OCI-M2 (cell line): ENCODE measurements at regions not wholly inside any gene's neighbourhood (a gene's known extent, or its start where the extent isn't known, plus 50 kb on each side); places are given as distances from the start of the nearest gene placed in this dataset.
"Not testable (repeated sequence)": the region's sequence is repeated elsewhere in the genome, so short reads cannot be mapped to it uniquely, and the experiment has no call there.

Experiments used
- DNase-seq: peaks from one replicate; lab custom pipeline; 2025; ENCODE audit not compliant: unreplicated experiment; lab: John Stamatoyannopoulos, UW

DNA sequence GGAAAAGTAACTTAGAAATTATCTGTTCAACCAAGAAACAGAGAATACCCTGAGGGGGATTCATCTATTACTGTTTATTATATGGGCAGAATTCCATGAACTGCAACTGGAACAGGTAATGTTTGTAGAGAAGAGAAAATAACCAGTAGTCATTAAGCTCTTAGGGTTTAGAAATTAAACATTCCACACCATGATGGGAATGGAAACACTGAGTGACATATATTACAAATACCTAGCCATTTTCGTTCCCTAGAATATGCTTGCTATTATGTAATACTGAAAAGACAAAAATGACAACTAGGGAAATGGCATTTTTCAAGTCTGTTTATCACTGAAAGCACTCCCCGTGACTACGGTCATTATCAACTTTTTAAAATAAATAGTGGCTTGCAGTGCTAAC is 1007.4 kb downstream of the GATA3 start:
- DNase-seq, result no peak

GRCh38 chr10:9066152-9066551 is 1011.7 kb downstream of the GATA3 start:
- no peak for DNase-seq

DNA sequence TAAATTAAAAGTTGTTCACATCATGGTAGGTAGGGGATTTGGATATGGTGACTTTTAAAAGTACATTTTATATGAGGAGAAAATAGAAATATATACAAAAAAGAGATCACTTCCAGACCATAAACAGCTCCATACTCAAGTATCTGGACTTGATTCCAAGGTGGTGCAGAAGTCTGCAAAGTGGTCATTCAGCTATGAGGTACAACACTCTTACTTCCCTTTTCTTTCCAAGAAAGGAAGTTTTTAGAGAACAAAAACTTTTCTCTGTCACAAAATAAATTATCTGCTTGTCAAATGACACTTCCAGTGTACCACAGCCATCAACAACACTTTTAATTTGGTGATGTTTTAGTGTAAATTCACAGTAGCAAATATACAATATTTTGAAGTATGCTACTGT is 1013.5 kb downstream of the GATA3 start:
- no peak for DNase-seq

- DNase-seq, result no peak
Measured at GRCh38 chr10:9069136-9069535, 1014.6 kb downstream of the GATA3 start.

GRCh38 chr10:9075420-9075819 is 1020.9 kb downstream of the GATA3 start:
- DNase-seq, result no peak

DNA sequence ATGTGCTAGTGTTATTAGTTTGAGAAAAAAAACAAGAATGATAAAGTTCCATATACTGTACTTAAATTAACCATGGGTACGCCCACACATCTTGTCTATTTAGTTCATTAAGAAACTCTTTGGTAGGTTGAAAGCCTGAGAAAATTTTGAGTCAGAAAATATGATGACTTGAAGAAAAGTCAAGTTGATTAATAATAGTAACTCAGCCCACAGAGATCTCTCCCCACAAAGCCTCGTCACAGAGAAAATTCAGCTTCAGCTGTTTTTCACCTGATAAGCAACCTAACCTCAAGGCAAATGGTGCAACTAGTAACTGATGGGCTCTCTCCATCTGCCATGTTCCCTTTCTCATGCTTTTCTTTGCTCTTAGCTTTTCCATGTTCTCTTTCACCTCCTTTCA is 1021.6 kb downstream of the GATA3 start:
- no peak for DNase-seq

- DNase-seq, result no peak
Measured at GRCh38 chr10:9081253-9081652, 1026.8 kb downstream of the GATA3 start.

GRCh38 chr10:9081961-9082360 is 1027.5 kb downstream of the GATA3 start:
- no peak for DNase-seq

DNA sequence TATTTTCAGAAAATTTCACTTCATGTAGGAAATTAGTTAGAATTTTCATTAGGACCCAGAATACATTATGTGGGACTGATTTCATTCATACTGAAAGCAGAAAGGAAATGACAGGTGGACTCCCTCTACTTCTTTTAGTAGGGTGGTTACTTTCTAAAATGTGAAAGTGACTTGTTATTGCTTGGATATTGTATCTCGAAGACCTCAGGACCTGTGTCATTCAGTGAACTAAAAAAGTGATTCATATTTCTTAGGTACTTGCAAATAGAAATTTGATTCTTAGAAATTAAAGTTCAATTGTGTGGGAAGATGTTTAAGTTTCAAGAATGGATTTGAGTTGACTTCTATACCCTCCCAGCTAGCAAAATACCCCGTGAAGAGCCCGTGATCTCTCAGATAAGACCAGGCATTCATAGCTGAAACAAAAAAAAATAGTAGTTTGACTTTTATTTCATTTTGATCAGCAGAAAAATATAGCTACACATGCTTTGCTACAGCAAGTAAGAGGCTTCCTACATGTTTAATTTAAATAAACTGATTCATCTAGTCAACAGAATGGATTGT is 1037.1 kb downstream of the GATA3 start:
- DNase-seq, result no peak

- no peak for DNase-seq
Measured at GRCh38 chr10:9096288-9096687, 1041.8 kb downstream of the GATA3 start.

DNA sequence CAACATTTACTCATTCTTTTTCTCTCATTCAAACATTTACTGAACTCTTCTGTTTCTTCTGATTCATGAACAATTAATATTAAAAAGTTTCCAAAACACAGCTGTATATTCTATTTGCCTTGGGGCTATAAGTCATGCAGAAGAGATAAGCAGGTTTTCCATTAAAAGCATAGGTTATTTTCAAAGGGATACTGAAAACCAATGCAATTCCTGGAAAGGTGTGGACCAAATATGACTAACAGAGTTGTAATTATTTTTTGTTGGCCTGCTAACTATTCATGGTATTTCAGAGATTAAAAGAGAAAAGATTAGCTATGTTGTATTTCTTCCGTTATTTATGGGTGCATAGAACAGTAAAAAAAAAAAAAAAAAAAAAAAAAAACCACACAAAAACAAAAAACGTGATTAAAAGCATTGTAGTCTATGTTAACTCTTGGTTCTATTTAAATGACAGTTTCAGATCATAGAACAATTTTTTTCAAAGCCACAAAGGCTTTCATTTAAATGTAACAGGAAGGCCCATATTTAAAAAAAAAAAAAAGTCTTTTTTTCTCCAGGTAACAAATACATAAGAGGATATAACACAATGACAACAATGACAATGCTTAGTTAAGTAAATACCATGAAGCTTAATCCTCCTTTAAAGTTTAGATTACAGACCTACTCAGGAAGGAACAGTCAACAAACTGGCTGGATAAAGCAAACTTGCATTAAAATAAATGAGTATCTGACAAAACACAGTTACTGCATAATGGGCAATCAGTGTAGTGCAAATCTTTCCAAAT is 1042.9 kb downstream of the GATA3 start:
- DNase-seq, result no peak

GRCh38 chr10:9097991-9098306 is 1043.5 kb downstream of the GATA3 start:
- no peak for DNase-seq

DNA sequence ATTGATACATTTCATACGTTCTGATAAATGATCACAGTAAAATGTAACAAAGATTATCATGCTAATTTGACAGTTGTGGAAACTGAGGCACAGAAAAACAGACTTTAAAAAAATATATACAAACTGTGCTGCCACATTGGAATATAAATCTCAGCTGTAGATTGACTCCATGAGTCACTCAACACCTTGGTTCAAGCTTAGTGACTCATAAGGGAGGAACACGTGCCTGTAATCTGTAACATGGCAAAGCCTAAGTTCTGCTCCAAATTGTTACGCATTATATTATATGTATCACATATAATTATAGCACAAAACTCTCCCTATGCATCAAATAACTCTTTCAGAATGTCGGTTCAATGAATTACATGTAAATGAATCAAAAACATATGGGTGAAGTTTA is 1047.5 kb downstream of the GATA3 start:
- DNase-seq, result no peak

DNA sequence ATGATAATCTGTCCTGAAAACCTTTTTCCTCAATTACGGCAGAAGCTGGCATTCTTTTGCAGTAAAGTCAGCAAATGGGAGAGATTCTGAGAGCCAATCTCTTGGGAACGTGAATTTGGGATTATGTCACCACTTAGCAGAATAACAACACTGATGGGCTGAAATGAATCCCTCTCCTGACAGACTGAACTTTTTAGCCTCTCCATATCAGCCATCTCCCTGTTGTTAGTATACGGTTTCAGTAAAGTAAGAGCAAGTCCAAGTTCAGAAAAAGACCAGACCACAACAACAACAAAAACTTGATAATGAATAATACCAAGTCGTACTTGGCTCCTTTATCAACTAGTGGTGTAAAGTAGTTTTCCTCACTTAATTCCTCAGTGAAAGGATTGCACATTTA is 1048.8 kb downstream of the GATA3 start:
- no peak for DNase-seq

GRCh38 chr10:9111976-9112375 is 1057.5 kb downstream of the GATA3 start:
- DNase-seq, result no peak

DNA sequence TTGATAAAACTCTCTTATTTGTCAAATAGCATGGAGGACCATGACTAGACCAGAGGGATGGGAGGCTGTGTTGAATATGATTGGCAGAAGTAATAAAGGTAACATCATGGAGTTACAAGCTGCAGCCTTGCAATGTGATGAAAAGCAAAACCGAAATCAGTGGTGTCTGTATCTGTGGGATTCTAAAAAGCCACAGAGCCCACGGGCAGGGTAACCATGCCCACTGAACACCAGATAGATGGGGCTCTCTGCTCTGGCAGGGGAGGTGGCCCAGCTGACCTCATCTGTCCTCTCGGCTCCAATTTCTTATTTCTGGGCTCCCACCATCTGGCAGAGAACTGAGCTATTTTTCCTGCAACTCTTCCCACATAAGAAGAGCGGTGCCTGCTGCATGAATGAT is 1072.2 kb downstream of the GATA3 start:
- no peak for DNase-seq

- DNase-seq, result no peak
Measured at GRCh38 chr10:9137368-9137767, 1082.9 kb downstream of the GATA3 start.

- DNase-seq, result not testable (repeated sequence)
Measured at GRCh38 chr10:9138829-9139228, 1084.3 kb downstream of the GATA3 start.

- no peak for DNase-seq
Measured at GRCh38 chr10:9140373-9140772, 1085.9 kb downstream of the GATA3 start.

GRCh38 chr10:9147475-9147874 is 1093.0 kb downstream of the GATA3 start:
- DNase-seq, result no peak

GRCh38 chr10:9149134-9149533 is 1094.6 kb downstream of the GATA3 start:
- no peak for DNase-seq

GRCh38 chr10:9153057-9153456 is 1098.6 kb downstream of the GATA3 start:
- DNase-seq, result not testable (repeated sequence)

DNA sequence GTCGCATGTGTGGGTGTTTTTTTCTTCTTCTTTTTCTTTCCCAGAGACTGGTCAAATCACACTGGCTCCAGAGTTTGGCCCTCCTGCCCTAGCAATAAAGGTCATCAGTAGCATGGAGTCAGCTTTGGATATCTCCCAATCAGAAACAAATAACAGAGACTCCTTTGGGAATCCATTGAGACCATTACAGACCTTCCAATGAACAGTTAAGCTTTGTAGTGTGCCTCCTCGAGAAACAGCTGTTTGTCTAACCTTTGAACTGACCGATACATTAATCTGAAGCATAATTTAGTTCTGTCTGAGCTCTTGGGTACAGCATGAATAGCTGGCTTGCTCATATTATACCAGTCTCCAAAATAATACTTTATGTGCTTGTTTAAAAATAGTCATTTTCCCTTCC is 1103.2 kb downstream of the GATA3 start:
- DNase-seq, result no peak
